ENCODE measurements at regions not wholly inside any gene's neighbourhood (a gene's known extent, or its start where the extent isn't known, plus 50 kb on each side); places are given as distances from the start of the nearest gene placed in this dataset.

- DNase-seq: no peak
Measured at GRCh38 chr14:47744155-47744554, 68.8 kb upstream of the MDGA2 start.

- DNase-seq: no peak
Measured at GRCh38 chr14:47739541-47739940, 64.1 kb upstream of the MDGA2 start.

GRCh38 chr14:47730296-47730695, 54.9 kb upstream of the MDGA2 start:
- DNase-seq: no peak

Data from DMS 273 treated with DMSO at 0.1 percent for 48 hours (cell line).